Esophagus squamous epithelium (tissue), 4 donors: ENCODE measurements at regions not wholly inside any gene's neighbourhood (a gene's known extent, or its start where the extent isn't known, plus 50 kb on each side); places are given as distances from the start of the nearest gene placed in this dataset.
"Not testable (repeated sequence)": the region's sequence is repeated elsewhere in the genome, so short reads cannot be mapped to it uniquely, and the experiment has no call there.

Experiments used
- CTCF ChIP-seq, 6 experiments: fragments of 450-650 bp in 4 of 6; fragments of 200-600 bp in 2 of 6; sonication (generic) in 2 of 6; IDR thresholded peaks; one replicate each; pipeline ENCODE4 v1.5.1; 2016 to 2019; ENCODE audit warnings: antibody characterized with exemption in 6 of 6, mild to moderate bottlenecking in 4 of 6, moderate library complexity in 4 of 6
- POLR2A ChIP-seq, 4 donors: fragments of 450-650 bp; IDR thresholded peaks; one replicate each; pipeline ENCODE4 v1.6.1; 2017; ENCODE audit warnings: antibody characterized with exemption in 4 of 4, mild to moderate bottlenecking in 4 of 4, moderate library complexity in 3 of 4

- TF ChIP-seq CTCF, POLR2A (IDR thresholded peaks at IDR 0.05): not testable (repeated sequence)
These were observed 56.0 kb downstream of the PPIAL4G start for GRCh38 chr1:148426940-148427611.
